BLaER1 (cell line): ENCODE measurements at regions not wholly inside any gene's neighbourhood (a gene's known extent, or its start where the extent isn't known, plus 50 kb on each side); places are given as distances from the start of the nearest gene placed in this dataset.

Experiments used
- H3K27ac ChIP-seq: shearing (Covaris generic); formaldehyde crosslinking; 2 replicates; pipeline ENCODE4 v1.8.1; 2022
- H3K27me3 ChIP-seq: shearing (Covaris generic); formaldehyde crosslinking; 2 replicates; pipeline ENCODE4 v1.8.1; 2022
- H3K36me3 ChIP-seq: shearing (Covaris generic); formaldehyde crosslinking; 2 replicates; pipeline ENCODE4 v1.8.1; 2022
- H3K4me1 ChIP-seq: shearing (Covaris generic); formaldehyde crosslinking; 2 replicates; pipeline ENCODE4 v1.8.1; 2022
- H3K4me2 ChIP-seq: shearing (Covaris generic); formaldehyde crosslinking; 2 replicates; pipeline ENCODE4 v1.8.1; 2022
- H3K4me3 ChIP-seq: shearing (Covaris generic); formaldehyde crosslinking; 2 replicates; pipeline ENCODE4 v1.8.1; 2022
- H3K9ac ChIP-seq: shearing (Covaris generic); formaldehyde crosslinking; 2 replicates; pipeline ENCODE4 v1.8.1; 2022
- H3K9me3 ChIP-seq: shearing (Covaris generic); formaldehyde crosslinking; 2 replicates; pipeline ENCODE4 v1.8.1; 2022
- H4K20me1 ChIP-seq: shearing (Covaris generic); formaldehyde crosslinking; 2 replicates; pipeline ENCODE4 v1.8.1; 2022
- Cebpa-rat ChIP-seq: shearing (Covaris generic); IDR thresholded peaks from 2 replicates; pipeline ENCODE4 v1.8.1; 2022

DNA sequence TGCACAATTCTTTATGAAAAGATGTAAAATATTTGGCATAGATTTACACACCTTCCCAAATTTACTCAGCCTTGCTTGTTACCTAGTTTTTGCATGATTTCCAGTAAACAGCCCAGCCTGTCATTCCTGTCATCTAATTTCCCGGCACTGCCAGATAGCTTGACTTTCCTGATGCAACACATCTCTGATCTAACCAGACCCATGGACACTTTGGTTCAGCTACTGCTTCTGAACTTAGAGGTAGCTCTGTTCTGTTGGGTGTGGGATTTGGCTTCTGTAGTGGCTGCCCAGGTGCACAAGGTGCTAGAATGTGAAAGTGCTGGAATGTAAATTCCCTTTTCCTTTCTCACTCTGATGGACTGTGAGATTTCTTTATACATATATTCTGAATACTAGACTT is 1033.5 kb downstream of the SLITRK1 start:
- no peak overlapping the region for H3K4me3 ChIP-seq
- H3K9me3 ChIP-seq, result no peaks in the 10 kb centered on the region
- no peaks in the 10 kb centered on the region for H3K36me3 ChIP-seq
- H3K9ac ChIP-seq, result no peak overlapping the region
- no peak for TF ChIP-seq Cebpa-rat
- no peak overlapping the region for H3K27ac ChIP-seq
- no peaks in the 10 kb centered on the region for H4K20me1 ChIP-seq
- H3K4me2 ChIP-seq, result no peak overlapping the region
- H3K27me3 ChIP-seq, result no peaks in the 10 kb centered on the region
- no peaks in the 10 kb centered on the region for H3K4me1 ChIP-seq

DNA sequence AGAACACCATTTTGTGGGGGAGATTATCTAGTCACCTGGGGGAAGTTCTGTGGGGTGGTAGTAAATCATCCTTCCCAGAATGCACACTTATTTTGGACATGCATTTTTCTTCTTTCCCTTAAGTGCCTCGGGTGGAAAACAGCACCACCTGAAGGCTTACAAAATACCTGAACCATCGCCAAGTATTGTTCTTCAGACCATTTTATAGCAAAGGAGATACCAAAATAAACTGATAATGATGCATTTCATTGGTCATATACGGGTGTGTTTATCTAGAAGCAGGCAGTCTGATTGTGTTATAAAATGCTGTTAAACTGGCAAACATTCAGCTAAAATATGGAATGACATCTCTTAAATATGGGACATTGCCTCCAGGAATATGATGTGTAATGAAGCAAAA is 1034.7 kb downstream of the SLITRK1 start:
- Histone ChIP-seq H3K36me3 (no peaks in the 10 kb centered on the region), H3K4me1 (no peaks in the 10 kb centered on the region), H3K4me2 (no peak overlapping the region), H4K20me1 (no peaks in the 10 kb centered on the region), H3K9me3 (no peaks in the 10 kb centered on the region), H3K4me3 (no peak overlapping the region), H3K9ac (no peak overlapping the region), H3K27me3 (no peaks in the 10 kb centered on the region), H3K27ac (no peak overlapping the region)
- no peak for TF ChIP-seq Cebpa-rat

DNA sequence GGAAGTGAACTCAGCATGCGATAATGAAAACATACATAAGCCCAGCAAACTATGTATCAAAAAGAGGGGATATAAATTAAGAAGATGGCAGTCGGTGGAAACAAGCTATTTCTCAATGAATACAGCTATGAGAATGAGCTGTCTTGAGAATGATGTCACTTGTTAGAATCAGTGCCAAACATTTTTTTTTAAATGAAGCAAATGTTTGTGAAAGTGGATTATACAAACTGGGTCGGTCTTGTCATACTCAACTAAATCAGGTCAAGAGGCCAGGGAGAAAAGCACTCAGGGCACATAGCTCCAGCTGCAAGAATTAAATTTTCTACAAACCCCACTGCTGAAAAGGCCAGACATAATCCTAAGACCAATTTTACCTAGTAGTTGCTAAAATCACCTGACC is 1048.4 kb downstream of the SLITRK1 start:
- Histone ChIP-seq H3K4me3 (no peak overlapping the region), H3K4me2 (no peak overlapping the region), H3K4me1 (no peaks in the 10 kb centered on the region), H3K9me3 (no peaks in the 10 kb centered on the region), H3K9ac (no peak overlapping the region), H3K36me3 (no peaks in the 10 kb centered on the region), H4K20me1 (no peaks in the 10 kb centered on the region), H3K27me3 (no peaks in the 10 kb centered on the region), H3K27ac (no peak overlapping the region)
- no peak for TF ChIP-seq Cebpa-rat

DNA sequence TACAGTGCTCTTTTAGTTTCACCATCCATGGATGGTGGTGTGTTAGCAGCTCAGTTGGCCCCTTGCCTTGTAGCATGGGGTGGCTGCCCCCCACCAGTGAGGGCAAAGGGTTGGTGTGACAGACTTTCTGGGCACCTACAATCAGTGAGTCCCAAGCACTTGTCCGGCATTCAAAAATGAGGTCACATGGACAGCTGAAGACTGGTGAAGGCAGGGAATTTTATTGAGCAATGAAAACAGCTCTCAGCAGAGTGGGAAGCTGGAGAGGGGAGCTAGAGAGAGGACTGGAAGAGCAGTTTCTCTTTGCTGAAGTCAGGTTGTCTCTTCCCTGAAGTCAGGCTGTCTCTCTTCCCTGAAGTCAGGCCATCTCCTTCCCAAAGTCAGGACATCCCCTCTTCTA is 1053.2 kb downstream of the SLITRK1 start:
- Histone ChIP-seq H3K36me3 (no peaks in the 10 kb centered on the region), H3K4me3 (no peak overlapping the region), H3K4me2 (no peak overlapping the region), H4K20me1 (no peaks in the 10 kb centered on the region), H3K4me1 (no peaks in the 10 kb centered on the region), H3K27me3 (no peaks in the 10 kb centered on the region), H3K9me3 (peaks cover 3% of the 10 kb centered on the region; the same call in 1 of the 2 replicates), H3K27ac (no peak overlapping the region), H3K9ac (no peak overlapping the region)
- TF ChIP-seq Cebpa-rat, result no peak

DNA sequence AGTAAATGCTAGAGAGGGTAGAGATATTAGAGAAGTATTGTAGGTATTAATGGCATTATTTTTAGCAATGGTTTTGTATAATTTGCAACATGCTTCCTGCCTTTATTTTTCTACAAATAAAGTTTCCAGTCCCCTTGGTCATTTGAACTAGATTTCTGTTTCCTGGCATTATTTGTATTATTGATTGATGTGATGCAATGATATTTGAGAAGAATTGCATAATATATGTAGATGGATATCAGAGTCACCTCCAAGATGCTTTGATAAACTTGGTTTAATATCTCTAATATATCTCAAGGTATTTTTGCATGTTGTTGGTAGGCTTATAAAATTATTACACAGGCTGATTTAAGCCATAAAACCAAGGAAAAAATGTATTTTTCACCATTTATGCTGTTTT is 1054.5 kb downstream of the SLITRK1 start:
- Histone ChIP-seq H3K36me3 (no peaks in the 10 kb centered on the region), H3K9me3 (peaks cover 3% of the 10 kb centered on the region; the same call in 1 of the 2 replicates), H3K27me3 (no peaks in the 10 kb centered on the region), H3K4me1 (no peaks in the 10 kb centered on the region), H4K20me1 (no peaks in the 10 kb centered on the region), H3K4me2 (no peak overlapping the region), H3K27ac (no peak overlapping the region), H3K4me3 (no peak overlapping the region), H3K9ac (no peak overlapping the region)
- TF ChIP-seq Cebpa-rat, result no peak

DNA sequence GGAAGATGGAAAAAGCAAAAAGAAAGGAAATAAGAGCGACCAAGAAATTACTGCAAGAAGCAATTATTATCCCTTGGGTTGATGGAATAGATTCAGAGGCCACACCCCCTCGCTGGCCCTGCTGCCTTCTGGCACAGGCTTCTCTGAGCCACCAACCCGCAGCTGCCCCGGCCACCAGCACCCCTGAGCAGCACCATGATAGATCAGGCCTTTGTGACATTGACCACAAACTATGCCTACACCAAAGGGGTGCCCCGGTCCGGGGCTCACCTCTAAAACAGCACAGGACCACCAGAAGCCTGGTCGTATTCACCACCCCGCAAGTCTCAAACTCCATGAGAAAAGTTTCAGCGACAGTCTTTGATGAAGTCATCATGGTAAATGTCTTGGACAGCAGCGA is 1059.3 kb downstream of the SLITRK1 start:
- H3K27me3 ChIP-seq, result no peaks in the 10 kb centered on the region
- TF ChIP-seq Cebpa-rat, result no peak
- H3K4me3 ChIP-seq, result no peak overlapping the region
- no peaks in the 10 kb centered on the region for H3K4me1 ChIP-seq
- H4K20me1 ChIP-seq, result no peaks in the 10 kb centered on the region
- no peak overlapping the region for H3K27ac ChIP-seq
- no peak overlapping the region for H3K9ac ChIP-seq
- H3K4me2 ChIP-seq, result no peak overlapping the region
- H3K36me3 ChIP-seq, result no peaks in the 10 kb centered on the region
- no peaks in the 10 kb centered on the region for H3K9me3 ChIP-seq

DNA sequence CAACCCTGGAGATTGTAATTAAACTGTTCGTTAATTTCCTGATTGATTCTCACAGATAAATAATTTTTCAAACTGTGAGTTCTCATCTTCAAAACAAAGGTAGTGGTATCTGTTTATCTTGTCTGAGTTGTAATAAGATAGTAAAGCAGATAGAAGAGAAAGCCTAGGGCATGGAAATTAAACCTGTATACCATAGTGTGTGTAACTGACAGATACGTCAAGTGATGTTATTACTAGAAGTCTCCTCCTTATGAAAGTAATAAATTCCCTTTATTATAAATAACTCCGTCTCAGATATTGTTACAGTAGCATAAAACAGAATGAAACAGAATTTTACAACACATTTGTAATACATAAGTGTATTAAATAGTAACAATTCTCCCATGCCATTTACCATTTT is 1065.1 kb downstream of the SLITRK1 start:
- TF ChIP-seq Cebpa-rat, result no peak
- Histone ChIP-seq H3K4me1 (no peaks in the 10 kb centered on the region), H3K27me3 (no peaks in the 10 kb centered on the region), H3K9ac (no peak overlapping the region), H3K9me3 (peaks cover 12% of the 10 kb centered on the region; the same call in 1 of the 2 replicates), H4K20me1 (no peaks in the 10 kb centered on the region), H3K4me3 (no peak overlapping the region), H3K27ac (no peak overlapping the region), H3K36me3 (no peaks in the 10 kb centered on the region), H3K4me2 (no peak overlapping the region)

DNA sequence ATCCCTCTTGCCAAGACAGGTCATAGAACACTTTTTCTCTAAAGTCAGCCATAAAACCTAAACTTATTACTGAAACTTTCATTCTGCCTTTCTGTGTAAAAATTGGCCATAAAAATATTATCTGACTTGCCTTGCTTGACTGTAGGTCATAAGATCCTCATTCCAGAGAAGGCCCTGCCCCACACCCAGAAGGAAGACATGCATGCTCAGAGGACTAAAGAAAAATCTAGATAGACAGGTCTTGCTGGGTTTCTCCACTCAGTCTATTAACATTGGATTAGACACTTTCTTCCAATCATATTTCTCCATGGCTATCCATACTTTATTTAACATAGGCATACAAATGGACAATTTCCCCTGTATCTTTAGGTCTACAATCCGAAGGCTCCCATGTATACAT is 1066.5 kb downstream of the SLITRK1 start:
- Histone ChIP-seq H3K4me2 (no peak overlapping the region), H3K4me1 (no peaks in the 10 kb centered on the region), H3K36me3 (no peaks in the 10 kb centered on the region), H4K20me1 (no peaks in the 10 kb centered on the region), H3K4me3 (no peak overlapping the region), H3K27ac (no peak overlapping the region), H3K9me3 (peaks cover 12% of the 10 kb centered on the region; the same call in 1 of the 2 replicates), H3K27me3 (no peaks in the 10 kb centered on the region), H3K9ac (no peak overlapping the region)
- TF ChIP-seq Cebpa-rat, result no peak

DNA sequence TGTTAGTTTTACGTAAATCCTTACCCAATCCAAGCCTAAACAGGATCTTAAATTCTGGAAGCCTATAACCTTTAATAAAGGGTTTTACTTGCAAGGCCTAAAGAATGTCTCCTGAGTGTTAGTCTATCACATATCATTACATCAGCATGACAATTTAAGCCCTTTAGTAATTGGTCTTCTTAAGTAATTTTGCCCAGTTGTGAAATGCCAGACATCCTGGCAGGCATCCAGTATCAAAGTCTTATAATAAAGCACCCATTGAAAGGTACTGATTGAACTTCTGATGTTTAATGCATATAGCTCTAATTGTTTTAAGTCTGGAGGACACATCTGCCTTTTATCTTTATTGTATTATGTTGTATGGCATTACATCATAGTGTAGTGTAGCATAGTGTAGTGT is 1078.9 kb downstream of the SLITRK1 start:
- H3K36me3 ChIP-seq, result no peaks in the 10 kb centered on the region
- H3K27me3 ChIP-seq, result no peaks in the 10 kb centered on the region
- TF ChIP-seq Cebpa-rat, result no peak
- no peak overlapping the region for H3K4me3 ChIP-seq
- no peaks in the 10 kb centered on the region for H4K20me1 ChIP-seq
- no peaks in the 10 kb centered on the region for H3K9me3 ChIP-seq
- no peak overlapping the region for H3K9ac ChIP-seq
- no peaks in the 10 kb centered on the region for H3K4me1 ChIP-seq
- no peak overlapping the region for H3K4me2 ChIP-seq
- no peak overlapping the region for H3K27ac ChIP-seq

DNA sequence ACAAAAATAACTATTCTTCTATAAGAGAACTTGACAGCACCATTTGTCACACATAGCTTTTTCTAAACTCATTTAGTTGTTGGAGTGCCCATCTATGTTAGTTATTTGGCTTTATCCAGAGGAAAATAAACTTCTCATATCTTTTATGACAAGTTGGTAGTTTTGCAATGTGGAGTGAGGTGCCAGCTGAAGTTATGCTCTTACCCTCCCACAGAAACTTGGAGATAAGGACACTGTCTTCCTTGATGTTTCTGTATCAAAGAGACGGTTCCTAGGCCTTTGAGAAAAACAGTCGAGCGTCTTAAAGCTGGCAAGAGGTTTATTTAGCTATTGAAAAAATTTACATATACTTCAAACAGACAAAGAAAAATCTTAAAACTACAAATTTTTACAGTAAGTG is 1079.7 kb downstream of the SLITRK1 start:
- Histone ChIP-seq H3K4me3 (no peak overlapping the region), H3K4me2 (no peak overlapping the region), H3K9me3 (no peaks in the 10 kb centered on the region), H3K36me3 (no peaks in the 10 kb centered on the region), H3K4me1 (no peaks in the 10 kb centered on the region), H3K27me3 (no peaks in the 10 kb centered on the region), H4K20me1 (no peaks in the 10 kb centered on the region), H3K27ac (no peak overlapping the region), H3K9ac (no peak overlapping the region)
- TF ChIP-seq Cebpa-rat, result no peak

DNA sequence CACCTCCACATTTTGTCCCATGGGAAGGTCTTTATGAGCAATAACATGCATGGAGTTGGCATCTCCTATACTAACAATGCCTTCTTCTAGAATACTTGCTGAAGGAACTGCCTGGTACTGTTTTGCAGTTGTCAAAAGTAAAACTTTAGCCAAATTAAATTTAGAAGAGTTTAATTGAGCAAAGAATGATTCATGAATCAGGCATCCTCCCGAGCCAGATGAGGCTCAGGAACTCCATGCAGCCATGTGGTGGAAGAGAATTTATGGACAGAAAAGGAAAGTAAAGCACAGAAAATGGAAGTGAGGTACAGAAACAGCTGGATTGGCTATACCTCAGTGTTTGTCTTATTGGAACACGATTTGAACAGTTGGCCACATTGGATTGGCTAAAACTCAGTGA is 1081.9 kb downstream of the SLITRK1 start:
- no peak for TF ChIP-seq Cebpa-rat
- no peak overlapping the region for H3K9ac ChIP-seq
- no peaks in the 10 kb centered on the region for H3K4me1 ChIP-seq
- H3K4me2 ChIP-seq, result no peak overlapping the region
- H4K20me1 ChIP-seq, result no peaks in the 10 kb centered on the region
- H3K27ac ChIP-seq, result no peak overlapping the region
- H3K36me3 ChIP-seq, result no peaks in the 10 kb centered on the region
- no peaks in the 10 kb centered on the region for H3K9me3 ChIP-seq
- H3K4me3 ChIP-seq, result no peak overlapping the region
- no peaks in the 10 kb centered on the region for H3K27me3 ChIP-seq
